ENCODE measurements at regions not wholly inside any gene's neighbourhood (a gene's known extent, or its start where the extent isn't known, plus 50 kb on each side); places are given as distances from the start of the nearest gene placed in this dataset.

DNA sequence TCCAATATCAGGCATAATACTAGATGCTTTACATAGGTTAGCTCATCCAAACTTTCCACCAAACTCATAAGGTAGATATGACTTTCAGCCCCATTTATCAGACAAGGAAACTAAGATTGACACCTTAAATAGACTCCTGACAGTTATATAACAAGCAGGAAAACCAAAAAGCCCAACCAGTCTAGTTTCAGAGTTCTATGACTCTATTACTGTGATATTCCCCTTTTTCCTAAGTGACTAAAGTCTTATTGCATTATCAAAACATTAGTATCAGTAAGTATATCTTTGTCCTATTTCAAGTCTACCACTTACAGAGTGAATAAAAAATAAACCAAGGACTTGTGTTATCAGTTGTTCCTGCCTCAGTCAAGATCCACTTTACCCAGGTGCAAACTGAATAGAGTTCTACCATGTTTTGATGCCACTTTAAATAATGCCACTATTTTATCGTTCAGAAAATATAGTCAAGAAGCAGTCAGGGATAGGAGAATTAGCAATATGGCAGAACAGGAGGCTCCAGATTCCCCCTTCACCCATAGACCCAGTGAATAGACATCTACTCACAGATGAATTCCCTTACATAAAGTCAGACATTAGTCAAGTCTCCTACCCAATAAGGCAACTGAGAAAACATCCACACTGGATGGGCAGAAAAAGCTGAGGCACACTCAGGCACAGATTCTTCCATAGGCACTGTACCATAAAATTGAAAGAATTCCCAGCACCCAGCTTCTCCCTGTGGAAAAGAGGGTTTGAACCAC, 74.1 kb downstream of the CRPPA start:
- H3K9me3 ChIP-seq (replicated peaks; ENCODE audit: control insufficient read depth, insufficient read depth, low read depth, low read length), result peaks cover 13% of the 10 kb centered on the region
- intact Hi-C loops (cut with micrococcal nuclease), result no loop called here
- peaks cover 33% of the 10 kb centered on the region for H3K79me2 ChIP-seq (ENCODE audit: control insufficient read depth, insufficient read depth, low read length)
- no peak for DNase-seq (ENCODE audit: extremely low read depth in 1 of 4, low spot score in 3 of 4)
- in situ Hi-C loops (cut with MboI), result no loop called here
- H2AFZ ChIP-seq (ENCODE audit: low read depth, low read length), result 0 out of 2 replicates have a peak overlapping the region, but pooled peaks have one; percentile 14
- H3K4me1 ChIP-seq (replicated peaks in 1 of 2; ENCODE audit: control insufficient read depth in 2 of 2, insufficient read depth in 2 of 2, low read length in 2 of 2), result peaks cover 0 to 36% of the 10 kb centered on the region in 2 experiments; a peak in 3 of 5 replicates
- ATAC-seq, result peak; percentile 13; the same call in 2 of the 3 replicates
- H3K4me2 ChIP-seq (ENCODE audit: insufficient read depth, low read length), result peak overlapping the region; percentile 13
- H3K27me3 ChIP-seq (ENCODE audit: control insufficient read depth in 2 of 2, insufficient read depth in 2 of 2, low read length in 2 of 2), result no peaks in the 10 kb centered on the region
- H3K4me3 ChIP-seq, result no peak overlapping the region
- CTCF ChIA-PET (ENCODE audit: low intra/inter-chr PET ratio), result no interaction called here
- WGBS (ENCODE audit: insufficient coverage, low coverage, missing lambda C conversion rate), result 20% methylated on average over 1 of the region's 1 CpG
- peak overlapping the region; percentile 63; the same call in 2 of the 3 replicates for H3K27ac ChIP-seq (ENCODE audit: extremely low read depth, low read depth, low read length)
- no peak for FAIRE-seq
- no peaks in the 10 kb centered on the region for H3K36me3 ChIP-seq (ENCODE audit: control insufficient read depth, insufficient read depth, low read length)
- POLR2A ChIA-PET, result no interaction called here
- H3K9ac ChIP-seq (ENCODE audit: insufficient read depth in 1 of 2, low read depth in 2 of 2, low read length in 2 of 2), result no peak overlapping the region; a peak in 1 of 4 replicates
- no peaks in the 10 kb centered on the region for H4K20me1 ChIP-seq (replicated peaks; ENCODE audit: control insufficient read depth, insufficient read depth, low read length)
- H3K9me1 ChIP-seq (ENCODE audit: control insufficient read depth, insufficient read depth, low read length), result no peaks in the 10 kb centered on the region
- no TSS peak for BruUV-seq (replicated peaks)
- TF ChIP-seq PURB (CRISPR knock-in tag; IDR thresholded peaks at IDR 0.05; ENCODE audit: low read depth), result no peak
- TF ChIP-seq ZNF445 (CRISPR knock-in tag; IDR thresholded peaks at IDR 0.05; ENCODE audit: low read depth), result no peak
- no peak for TF ChIP-seq TAF1 (IDR thresholded peaks at IDR 0.05; ENCODE audit: control insufficient read depth, extremely low read depth, insufficient read depth, low read length, severe bottlenecking)
- no peak for TF ChIP-seq ID3 (CRISPR knock-in tag; IDR thresholded peaks at IDR 0.05)
- no peak for TF ChIP-seq ID3 (tag; IDR thresholded peaks at IDR 0.05)
- TF ChIP-seq MAZ (CRISPR knock-in tag; conservative IDR thresholded peaks at IDR 0.05 in 1 of 2, IDR thresholded peaks at IDR 0.05 in 1 of 2), result 0 out of 4 replicates have a peak, but pooled peaks of 1 of the 2 experiments have one; percentile 6
- TF ChIP-seq RBM25 (IDR thresholded peaks at IDR 0.05; ENCODE audit: low read depth, low read length, severe bottlenecking), result peak; percentile 49
- TF ChIP-seq TAF7 (tag; IDR thresholded peaks at IDR 0.05), result no peak
- TF ChIP-seq ZNF780A (CRISPR knock-in tag; IDR thresholded peaks at IDR 0.05), result no peak
- TF ChIP-seq RBM34 (IDR thresholded peaks at IDR 0.05; ENCODE audit: borderline replicate concordance, insufficient read depth, low read length), result no peak
- no peak for TF ChIP-seq ZNF347 (CRISPR knock-in tag; IDR thresholded peaks at IDR 0.05; ENCODE audit: low read depth)
- no peak for TF ChIP-seq THAP7 (CRISPR knock-in tag; IDR thresholded peaks at IDR 0.05)
- no peak for TF ChIP-seq CEBPB (tag; IDR thresholded peaks at IDR 0.05)
- peak; percentile 10 for TF ChIP-seq MEIS2 (IDR thresholded peaks at IDR 0.05; ENCODE audit: partially characterized antibody)
- no peak for TF ChIP-seq ATF1 (CRISPR knock-in tag; IDR thresholded peaks at IDR 0.05)
- TF ChIP-seq ATF1 (tag; IDR thresholded peaks at IDR 0.05), result no peak
- no peak for TF ChIP-seq TCF7L2 (IDR thresholded peaks at IDR 0.05; ENCODE audit: low read depth, low read length)
- no peak for TF ChIP-seq ZNF77 (CRISPR knock-in tag; IDR thresholded peaks at IDR 0.05)
- TF ChIP-seq MBD2 (IDR thresholded peaks at IDR 0.05; ENCODE audit: borderline replicate concordance, low read depth), result no peak
